GM18499 (cell line): ENCODE measurements at regions not wholly inside any gene's neighbourhood (a gene's known extent, or its start where the extent isn't known, plus 50 kb on each side); places are given as distances from the start of the nearest gene placed in this dataset.

Experiments
- ATAC-seq: cut with Tn5 transposase; IDR thresholded peaks from one replicate; pipeline ENCODE4 v1.9.1; 2021; ENCODE audit warnings: moderate number of reproducible peaks; ENCODE audit not compliant: insufficient read depth, unreplicated experiment

DNA sequence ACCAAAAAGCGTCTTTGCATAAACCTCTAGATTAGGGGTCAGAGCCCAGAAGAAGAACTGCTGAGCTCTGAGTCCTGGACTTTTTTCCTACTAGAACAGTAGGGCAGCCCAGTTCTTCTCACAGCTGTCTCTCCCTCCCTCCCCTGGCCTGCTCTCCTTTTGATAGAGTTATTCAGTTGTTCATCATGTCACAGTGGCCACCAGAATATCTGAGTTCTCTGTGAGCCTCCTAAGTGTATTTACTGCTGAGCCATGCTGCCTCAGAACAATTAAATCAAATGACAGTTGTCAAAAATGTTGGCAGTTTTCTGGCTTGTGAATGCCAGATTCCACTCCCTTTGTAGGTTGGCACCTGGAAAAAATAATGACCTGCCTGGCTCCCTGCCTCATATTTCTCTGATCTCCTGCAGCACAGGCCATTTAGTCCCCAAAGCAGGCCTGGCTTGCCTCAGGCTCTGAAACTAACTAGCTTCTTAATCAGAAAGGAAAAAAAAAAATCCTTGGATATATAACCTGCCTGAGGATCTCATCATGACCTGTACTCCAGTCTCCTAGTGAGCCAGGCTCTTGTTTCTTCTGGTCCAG lies 377.4 kb upstream of the LARGE1 start:
- ATAC-seq, result no peak

DNA sequence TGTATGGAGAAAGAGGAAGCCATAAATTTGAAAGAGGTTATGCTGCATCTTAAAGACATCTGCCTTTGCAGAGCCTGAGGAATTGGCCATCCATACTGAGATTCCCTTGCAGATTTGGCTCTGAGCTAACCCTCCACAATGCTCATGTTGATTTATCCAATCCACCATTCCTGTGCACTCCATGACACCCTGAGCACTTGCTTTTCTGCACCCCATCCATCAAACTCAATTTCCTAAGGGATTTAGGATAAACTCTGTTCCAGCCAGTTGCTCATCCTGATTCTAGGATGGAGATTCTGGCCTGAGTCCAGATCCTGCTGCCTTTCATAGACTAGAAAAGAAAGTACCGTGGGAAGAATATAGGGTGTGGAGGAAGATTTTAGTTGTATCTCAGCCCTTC lies 379.2 kb upstream of the LARGE1 start:
- ATAC-seq, result no peak

DNA sequence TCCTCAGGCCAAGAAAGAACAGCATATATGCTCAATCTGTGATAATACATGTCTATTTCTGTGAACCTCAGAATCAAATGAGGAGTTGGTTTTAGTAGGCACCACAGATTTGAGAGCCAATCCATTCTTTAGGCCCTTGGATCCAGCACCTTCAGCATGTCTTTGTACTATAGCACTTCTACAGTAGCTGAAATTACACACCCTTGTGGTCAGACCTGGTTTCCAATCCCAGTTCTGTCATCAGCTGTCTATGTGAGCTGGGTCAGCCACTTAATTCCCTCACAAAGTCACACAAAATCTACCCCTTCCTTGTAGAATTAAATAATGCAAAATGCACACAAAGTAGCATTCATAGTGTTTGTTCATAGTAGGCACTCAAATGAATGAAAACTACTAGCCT lies 381.3 kb upstream of the LARGE1 start:
- ATAC-seq, result no peak

DNA sequence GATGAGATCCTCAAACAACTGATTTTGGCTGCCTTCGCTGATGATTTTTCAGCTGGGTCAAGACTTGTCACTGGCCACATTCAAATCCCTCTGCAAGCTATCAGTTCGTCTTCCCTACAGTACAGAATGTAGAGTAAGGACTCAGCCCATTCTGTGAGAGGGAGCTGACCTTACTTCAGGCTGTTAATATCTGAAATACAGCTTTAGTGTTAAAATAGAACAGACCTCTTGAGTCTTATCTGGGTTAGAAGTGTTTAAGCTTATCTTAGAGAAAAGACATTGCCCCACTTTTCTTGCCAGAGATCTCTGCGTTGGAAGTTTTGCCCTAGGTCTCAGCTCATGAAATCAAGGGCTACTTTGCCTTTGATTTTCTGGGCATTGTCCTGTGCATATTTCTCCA lies 383.4 kb upstream of the LARGE1 start:
- no peak for ATAC-seq

DNA sequence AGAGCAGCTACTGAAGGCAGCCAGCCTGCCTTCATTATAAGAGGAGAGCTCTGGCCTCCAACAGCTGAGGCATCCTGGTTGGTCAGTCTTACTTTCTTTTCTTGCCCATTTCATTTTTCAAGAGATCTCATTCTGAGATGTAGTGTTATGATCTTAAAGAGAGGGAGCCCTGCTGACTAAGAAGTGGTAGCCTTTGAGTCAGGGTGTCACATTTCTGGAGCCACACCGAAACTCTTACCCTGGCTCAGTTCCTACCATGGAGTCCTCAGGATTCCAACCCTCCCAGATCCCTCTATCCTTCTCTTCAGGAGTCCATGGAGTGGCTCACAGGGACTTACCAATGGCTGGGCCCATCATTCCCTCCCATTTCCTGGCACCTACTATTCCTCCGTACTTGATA lies 386.1 kb upstream of the LARGE1 start:
- ATAC-seq, result no peak

DNA sequence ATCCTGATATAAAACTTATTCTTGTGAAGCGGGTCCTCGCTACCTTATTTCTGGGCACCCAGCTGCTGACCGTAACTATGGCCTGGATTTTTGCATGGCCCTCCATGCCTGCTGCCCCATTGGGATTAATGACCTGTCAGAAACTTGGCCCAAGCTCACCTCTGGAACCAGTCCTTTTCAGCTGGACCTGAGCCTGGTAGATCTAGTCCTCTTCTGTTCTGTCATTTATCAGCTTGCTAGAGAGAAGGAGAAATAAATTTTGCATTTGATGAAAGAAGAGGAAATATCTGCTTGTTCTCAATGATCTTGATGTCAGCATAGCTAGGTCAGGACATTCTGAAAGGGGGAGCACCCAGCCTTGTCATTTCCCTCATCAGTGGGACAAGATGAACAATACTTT lies 387.8 kb upstream of the LARGE1 start:
- ATAC-seq, result no peak

DNA sequence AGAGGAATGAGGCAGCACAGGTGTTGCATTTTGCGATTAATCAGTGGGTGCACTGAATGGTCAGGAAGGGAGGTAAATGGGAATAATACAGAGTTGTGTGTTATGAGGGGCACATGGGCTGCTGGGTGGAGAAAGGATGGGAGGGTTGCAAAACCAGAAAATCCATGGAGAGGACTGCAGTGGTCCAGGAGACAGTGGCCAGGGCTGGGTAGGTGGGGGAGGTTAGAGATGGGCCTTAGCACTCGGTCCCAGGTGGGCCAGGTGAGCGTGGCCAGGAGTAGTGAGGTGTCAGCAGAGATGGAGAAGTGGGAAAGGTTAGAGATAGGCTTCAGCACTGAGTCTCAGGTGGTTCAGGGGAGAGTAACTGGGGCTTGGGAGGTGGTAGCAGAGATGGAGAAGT lies 399.1 kb upstream of the LARGE1 start:
- ATAC-seq, result no peak

DNA sequence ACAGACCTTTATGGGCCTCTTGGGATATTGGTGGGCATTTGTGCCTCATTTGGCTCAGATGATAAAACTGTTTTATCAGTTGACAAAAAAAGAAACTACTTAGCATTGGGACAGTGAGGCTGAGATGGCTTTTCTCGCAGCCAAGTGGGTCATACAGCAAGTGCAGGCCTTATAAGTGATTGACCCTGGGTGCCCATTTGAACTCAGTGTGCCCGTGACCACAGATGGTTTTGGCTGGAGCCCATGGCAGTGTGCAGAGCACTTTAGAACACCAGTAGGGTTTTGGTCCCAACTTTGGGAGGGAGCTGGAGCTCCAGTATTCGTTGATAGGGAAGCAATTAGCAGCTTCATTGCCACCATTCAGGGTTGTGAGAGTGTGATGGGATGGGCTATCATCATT lies 404.5 kb upstream of the LARGE1 start:
- no peak for ATAC-seq

DNA sequence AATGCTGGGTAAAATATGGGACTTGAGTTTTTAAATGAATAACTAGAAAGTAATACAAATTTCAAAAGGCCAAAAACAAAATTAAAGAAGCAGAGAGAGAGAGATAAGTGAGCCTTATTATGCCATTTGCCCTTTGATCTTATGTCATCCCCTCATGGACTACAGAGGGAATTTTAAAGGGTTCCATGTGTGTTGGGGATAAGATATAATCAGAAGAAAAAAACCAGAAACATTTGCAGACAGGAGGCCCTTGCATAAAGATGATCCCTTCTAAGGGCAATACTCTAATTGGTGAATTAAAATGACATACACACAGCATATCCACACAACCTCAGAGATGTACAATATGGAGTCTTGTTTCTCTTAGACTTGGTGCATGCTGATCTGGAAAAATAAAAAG lies 406.6 kb upstream of the LARGE1 start:
- no peak for ATAC-seq

DNA sequence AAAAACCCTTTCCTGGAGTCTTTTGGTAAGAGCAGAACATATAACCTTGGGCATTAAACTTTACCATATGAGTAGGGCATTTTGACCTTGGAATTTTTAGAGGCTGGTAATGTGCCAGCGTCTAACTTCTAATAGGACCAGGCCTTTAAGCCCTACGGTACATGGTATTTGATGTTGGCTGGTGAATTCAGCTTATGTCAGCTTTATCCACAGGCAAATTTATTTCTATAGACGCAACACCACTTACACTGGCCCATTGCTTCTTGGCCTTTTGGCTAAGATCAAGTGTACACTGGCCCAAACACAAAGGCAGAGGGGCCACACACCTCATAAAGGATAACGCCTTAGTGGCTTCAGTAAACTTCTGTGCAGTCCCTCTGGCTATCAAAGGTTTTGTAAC lies 410.2 kb upstream of the LARGE1 start:
- no peak for ATAC-seq

DNA sequence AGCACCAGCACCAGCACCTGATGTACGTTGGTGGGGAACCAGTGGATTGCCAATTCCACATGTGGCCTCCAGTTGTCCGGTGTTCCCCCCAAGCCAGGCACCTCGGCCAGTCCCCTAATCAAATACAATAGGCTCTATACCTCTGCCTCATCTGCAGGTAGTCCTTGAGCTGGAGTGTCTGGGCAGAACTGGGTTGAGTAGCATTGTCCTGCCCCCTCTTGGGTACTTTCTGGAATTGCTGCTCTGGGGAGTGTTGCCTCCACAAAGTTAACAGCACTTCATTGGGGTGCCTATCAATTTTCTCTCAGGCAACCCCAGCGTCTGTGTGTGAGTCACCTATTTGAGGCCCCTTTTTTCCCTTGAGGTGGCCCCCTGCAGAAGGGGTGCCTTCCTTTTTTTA lies 413.0 kb upstream of the LARGE1 start:
- no peak for ATAC-seq

DNA sequence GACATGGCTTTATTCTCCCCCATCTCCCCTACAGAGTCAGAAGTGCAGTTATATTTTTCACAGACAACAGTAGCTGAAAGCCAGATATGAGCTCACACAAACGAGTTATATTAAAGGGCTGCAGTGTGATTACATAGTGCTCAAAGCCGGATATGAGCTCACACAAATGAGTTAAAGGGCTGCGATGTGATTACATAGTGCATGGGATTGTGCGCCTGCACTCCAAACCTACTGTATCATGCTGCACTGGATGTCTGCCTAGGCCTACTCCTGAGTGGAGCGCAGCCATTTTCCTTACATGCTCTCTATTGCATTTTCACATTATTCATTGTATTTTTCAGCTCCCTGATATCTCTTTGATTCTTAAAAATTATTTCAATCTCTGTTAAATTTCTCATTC lies 414.6 kb upstream of the LARGE1 start:
- ATAC-seq, result no peak

DNA sequence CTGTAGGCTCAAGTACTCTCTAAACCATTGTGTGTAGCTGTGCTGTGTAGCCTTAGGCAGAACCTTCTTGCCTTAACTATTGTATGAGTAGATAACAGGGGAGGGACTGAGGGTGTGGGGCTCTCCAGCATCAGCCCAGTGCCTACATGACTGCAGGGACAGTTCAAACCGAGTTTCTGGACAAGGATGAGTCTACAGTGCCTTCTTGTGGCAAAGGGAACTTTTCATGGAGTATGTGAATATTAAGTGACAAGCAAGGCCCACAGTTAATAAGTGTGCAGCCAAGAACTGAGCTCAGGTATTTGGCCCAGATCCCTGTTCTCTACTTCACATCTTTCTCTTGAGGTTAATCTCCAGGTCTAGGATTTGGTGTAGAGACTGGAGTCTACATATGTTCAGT lies 424.4 kb upstream of the LARGE1 start:
- no peak for ATAC-seq

DNA sequence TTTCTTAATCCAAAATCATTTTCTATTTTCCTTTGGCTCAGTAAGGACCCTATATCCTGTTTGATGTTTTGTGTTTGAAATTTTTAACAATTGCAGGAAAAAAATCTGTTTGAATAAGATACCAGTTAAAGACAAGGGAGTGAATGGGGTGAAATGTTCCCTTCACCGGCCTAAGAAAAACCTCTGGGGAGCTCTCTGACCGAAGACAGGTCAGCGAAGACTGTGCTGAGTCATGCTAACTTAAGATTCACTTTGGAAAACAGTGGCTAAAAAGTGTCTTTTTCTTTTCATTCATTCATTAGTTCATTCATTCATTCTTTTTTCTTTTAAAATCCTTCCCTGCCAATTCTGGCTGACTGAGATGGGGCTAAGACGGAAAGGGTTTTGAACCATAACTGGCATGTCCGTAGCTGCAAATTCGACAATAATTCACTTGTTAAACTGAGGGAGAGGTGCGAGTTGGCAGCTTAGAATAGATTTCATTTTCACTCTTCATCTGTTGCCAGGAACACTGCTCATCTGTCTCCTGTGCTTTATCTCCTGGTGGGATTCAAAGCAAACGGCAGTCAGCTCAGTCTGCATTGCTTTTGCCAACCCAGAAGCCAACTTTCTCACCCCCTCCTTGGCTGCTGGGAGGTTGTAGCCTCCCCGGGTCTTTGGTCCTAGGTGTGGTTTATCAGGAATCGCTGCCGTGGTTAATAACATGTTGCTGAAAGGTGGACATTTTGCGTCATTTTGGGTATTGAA lies 434.0 kb upstream of the LARGE1 start:
- ATAC-seq, result no peak

DNA sequence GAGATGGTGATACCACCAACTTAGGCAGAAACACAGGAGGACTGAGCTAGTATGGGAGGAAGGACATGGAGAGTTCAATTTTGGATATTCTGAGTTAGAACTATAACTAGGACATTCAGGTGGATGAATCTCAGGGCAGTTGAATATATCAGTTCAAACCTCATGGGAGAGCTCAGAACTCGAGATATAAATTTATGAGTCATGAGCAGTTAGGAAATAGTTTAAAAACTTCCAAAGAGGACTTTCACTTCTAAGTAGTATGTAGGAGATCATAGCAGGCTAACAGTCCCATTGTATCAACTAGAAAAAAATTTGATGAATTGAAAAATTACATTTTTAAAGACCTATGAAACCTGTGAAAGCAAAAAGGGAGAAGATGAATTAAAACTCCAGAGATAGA lies 436.2 kb upstream of the LARGE1 start:
- ATAC-seq, result no peak

DNA sequence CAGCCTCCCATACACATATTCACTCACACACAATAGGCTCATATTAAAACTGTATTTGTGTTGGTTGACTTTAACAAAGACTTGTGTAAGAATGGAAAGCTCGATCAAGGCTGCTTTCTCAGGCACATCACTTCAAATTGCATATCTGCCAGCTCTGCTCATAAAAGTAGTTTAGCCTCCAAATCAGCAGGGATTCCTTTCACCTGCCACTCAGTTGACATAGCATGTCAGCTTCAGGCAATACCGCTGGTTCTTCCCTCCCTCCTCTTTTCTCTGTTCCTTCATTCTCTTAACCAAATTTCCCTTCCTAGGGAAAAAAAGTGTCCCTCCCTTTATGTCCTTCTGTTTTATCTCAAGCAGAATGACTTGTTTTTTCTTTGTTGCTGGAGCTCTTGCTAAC lies 450.4 kb upstream of the LARGE1 start:
- no peak for ATAC-seq

DNA sequence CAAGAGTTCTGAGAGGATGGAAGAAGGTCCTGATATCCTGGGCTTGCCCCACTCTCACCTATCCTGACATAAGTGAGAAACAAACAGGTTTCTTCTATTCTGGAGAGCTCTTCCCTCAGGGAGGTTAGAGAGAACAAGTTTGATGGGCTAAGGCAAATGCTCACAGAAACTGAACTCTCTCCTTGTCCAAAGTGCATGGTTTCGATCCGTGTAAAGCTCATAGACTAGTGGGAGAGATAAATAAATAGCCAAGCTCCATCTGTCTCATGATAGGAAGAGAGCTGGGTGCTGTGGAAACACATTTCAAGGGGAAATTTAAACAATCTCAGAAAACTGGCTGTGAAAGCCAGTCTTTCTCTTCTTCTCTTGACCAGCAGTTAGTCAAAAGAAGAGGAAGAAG lies 459.5 kb upstream of the LARGE1 start:
- ATAC-seq, result no peak

DNA sequence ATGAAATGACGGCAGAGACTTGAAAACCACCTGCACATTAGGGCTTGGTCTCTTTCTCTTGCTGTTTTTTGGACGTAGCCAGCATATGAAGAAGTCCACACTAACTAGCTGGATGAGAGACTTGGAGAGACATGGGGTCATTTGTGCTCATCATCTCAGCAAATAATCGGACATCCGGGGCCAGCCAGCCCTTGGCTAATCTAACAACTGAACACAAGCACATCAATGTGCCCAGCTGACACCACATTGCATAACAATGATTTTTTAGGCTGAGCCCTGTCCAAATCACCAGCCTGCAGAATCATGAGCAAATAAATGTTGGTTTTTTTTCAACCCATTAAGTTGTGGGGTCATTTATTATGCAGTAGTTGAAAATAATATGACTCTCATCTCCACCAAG lies 460.3 kb upstream of the LARGE1 start:
- no peak for ATAC-seq

DNA sequence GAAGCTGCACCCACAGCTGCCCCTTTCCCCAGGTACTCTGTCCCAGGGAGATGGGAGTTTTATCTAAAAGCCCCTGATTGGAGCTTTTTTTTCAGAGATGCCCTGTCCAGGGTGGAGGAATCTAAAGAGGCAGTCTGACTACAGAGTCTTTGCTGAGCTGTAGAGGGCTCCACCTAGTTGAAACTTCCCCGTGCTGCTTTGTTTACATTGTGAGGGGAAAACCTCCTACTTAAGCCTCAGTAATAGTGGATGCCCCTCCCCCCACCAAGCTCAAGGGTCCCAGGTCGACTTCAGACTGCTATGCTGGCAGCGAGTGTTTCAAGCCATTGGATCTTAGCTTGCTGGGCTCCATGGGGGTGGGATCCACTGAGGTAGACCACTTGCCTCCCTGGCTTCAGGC lies 470.1 kb upstream of the LARGE1 start:
- ATAC-seq, result no peak

DNA sequence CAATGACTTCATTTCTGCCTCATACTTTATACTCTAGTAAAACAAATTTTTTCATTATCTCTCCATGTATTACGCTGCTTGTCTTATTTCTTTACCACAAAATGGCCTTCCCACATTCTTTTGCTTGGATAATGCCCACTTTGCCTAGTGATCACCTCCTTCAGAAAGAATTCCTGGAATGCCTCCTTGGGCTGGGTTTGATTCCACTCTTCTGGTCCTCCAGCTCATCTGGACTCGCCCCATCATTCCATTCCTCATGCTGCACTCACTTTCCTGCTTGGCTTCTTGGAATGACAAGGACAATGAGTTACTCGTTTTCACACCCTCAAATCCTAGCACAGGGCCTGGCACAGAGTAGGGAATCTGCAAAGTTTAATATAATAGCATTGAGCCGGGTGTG lies 475.1 kb upstream of the LARGE1 start:
- ATAC-seq, result no peak

DNA sequence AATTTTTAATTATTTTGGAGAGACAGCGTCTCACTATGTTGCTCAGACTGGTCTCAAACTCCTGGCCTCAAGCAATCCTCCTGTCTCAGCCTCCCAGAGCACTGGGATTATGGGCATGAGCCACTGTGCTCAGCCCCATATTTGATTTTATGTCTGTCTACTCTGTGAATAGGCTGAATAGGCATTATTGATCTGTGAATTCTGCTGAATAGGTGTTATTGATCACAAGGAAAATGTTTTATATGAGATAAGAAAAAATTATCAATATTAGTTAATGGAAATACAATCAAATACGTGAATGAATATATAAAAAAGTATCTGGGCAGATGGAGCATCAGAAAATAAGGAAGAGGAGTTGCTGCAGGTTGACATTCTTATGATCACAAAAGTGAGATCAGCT lies 483.4 kb upstream of the LARGE1 start:
- ATAC-seq, result no peak

DNA sequence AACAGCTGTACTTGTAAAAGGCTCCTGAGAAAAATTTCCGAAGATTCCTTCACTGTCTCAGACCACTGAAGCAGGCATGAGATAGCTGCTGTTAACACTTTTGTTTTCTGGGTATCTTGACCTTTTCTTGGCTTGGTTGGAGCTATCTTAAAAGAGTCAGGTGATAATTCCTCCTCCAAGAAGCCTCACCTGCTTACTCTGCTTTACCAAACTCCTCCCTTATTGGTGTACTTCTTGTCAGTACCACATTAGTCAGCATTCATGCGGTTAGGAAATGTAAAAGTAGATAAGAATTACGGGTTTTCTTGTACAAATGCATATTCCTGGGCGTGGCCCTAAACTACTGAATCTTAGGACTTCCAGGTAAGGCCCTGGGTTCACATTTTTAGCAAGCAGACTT lies 489.8 kb upstream of the LARGE1 start:
- ATAC-seq, result no peak
